ENCODE measurements at regions not wholly inside any gene's neighbourhood (a gene's known extent, or its start where the extent isn't known, plus 50 kb on each side); places are given as distances from the start of the nearest gene placed in this dataset.

GRCh38 chr6:51271615-51272014 is 452.9 kb downstream of the TFAP2B start:
- Histone ChIP-seq H3K4me3 (no peak overlapping the region), H3K27ac (replicated peaks) (no peak overlapping the region), H3K4me1 (no peaks in the 10 kb centered on the region), H3K9me3 (replicated peaks) (no peaks in the 10 kb centered on the region), H3K27me3 (ENCODE audit: low read depth) (no peaks in the 10 kb centered on the region), H3K36me3 (no peaks in the 10 kb centered on the region)
- no peak for TF ChIP-seq CTCF (IDR thresholded peaks at IDR 0.05; ENCODE audit: borderline replicate concordance)
- DNase-seq: no peak
- intact Hi-C loops (cut with micrococcal nuclease): no loop called here

- Histone ChIP-seq H3K36me3 (no peaks in the 10 kb centered on the region), H3K4me1 (no peaks in the 10 kb centered on the region), H3K9me3 (replicated peaks) (no peaks in the 10 kb centered on the region), H3K27me3 (ENCODE audit: low read depth) (no peaks in the 10 kb centered on the region), H3K4me3 (no peak overlapping the region), H3K27ac (replicated peaks) (no peak overlapping the region)
- intact Hi-C loops (cut with micrococcal nuclease): no loop called here
- no peak for DNase-seq
- no peak for TF ChIP-seq CTCF (IDR thresholded peaks at IDR 0.05; ENCODE audit: borderline replicate concordance)
Measured at GRCh38 chr6:51273228-51273961, 454.7 kb downstream of the TFAP2B start.

DNA sequence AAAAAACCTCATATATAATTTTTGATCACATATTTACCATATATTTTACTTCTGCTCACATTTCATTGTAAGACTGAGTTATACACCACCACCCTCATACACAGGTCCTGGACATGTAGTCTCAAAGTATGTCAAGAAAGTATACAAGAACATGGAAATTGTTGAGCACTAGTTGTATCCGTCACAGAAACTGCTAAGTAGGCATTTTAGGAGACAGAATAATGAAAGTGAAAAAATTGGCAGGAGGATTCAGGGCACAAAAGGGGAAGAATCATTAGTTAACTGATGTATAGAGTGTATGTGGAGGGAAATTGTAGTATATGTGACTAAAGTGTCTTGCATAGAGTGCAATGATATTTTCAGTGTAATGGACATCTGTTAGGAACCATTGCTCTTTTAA is 458.8 kb downstream of the TFAP2B start:
- Histone ChIP-seq H3K4me3 (no peak overlapping the region), H3K4me1 (no peaks in the 10 kb centered on the region), H3K36me3 (no peaks in the 10 kb centered on the region), H3K9me3 (replicated peaks) (no peaks in the 10 kb centered on the region), H3K27me3 (ENCODE audit: low read depth) (no peaks in the 10 kb centered on the region), H3K27ac (replicated peaks) (no peak overlapping the region)
- intact Hi-C loops (cut with micrococcal nuclease): no loop called here
- no peak for TF ChIP-seq CTCF (IDR thresholded peaks at IDR 0.05; ENCODE audit: borderline replicate concordance)
- DNase-seq: no peak

DNA sequence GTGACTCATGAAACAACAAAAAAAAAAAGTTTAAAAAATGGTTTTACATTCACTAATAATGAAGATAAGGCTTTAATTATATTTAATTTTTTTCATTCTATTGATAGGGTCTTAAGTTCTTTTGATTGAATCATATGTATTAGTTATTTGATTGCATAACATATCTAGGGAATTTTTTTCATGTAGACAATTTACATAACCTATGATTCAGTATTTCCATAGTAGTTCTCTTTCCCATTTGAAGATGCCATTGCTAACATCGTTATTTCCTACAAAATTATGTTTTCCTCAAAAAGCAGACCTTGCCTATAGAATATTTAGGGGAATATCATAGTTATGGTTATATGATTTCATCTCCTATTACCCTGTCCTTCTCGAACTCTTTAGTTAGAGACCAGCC is 463.4 kb downstream of the TFAP2B start:
- intact Hi-C loops (cut with micrococcal nuclease): no loop called here
- no peaks in the 10 kb centered on the region for H3K27me3 ChIP-seq (ENCODE audit: low read depth)
- no peak overlapping the region for H3K27ac ChIP-seq (replicated peaks)
- H3K9me3 ChIP-seq (replicated peaks): no peaks in the 10 kb centered on the region
- no peak for DNase-seq
- no peak for TF ChIP-seq CTCF (IDR thresholded peaks at IDR 0.05; ENCODE audit: borderline replicate concordance)
- no peaks in the 10 kb centered on the region for H3K4me1 ChIP-seq
- H3K4me3 ChIP-seq: no peak overlapping the region
- H3K36me3 ChIP-seq: no peaks in the 10 kb centered on the region

- no peak overlapping the region for H3K27ac ChIP-seq (replicated peaks)
- intact Hi-C loops (cut with micrococcal nuclease): no loop called here
- H3K4me1 ChIP-seq: no peaks in the 10 kb centered on the region
- DNase-seq: no peak
- H3K9me3 ChIP-seq (replicated peaks): no peaks in the 10 kb centered on the region
- H3K27me3 ChIP-seq (ENCODE audit: low read depth): no peaks in the 10 kb centered on the region
- no peak for TF ChIP-seq CTCF (IDR thresholded peaks at IDR 0.05; ENCODE audit: borderline replicate concordance)
- no peaks in the 10 kb centered on the region for H3K36me3 ChIP-seq
- no peak overlapping the region for H3K4me3 ChIP-seq
Measured at GRCh38 chr6:51283723-51284355, 465.2 kb downstream of the TFAP2B start.
